Upper lobe of left lung (tissue), 4 donors: ENCODE measurements at regions not wholly inside any gene's neighbourhood (a gene's known extent, or its start where the extent isn't known, plus 50 kb on each side); places are given as distances from the start of the nearest gene placed in this dataset.
"Not testable (repeated sequence)": the region's sequence is repeated elsewhere in the genome, so short reads cannot be mapped to it uniquely, and the experiment has no call there.

Source experiments
- EP300 ChIP-seq, 4 donors: sonication (generic); formaldehyde crosslinking; IDR thresholded peaks; one replicate each; pipeline ENCODE4 v1.5.1; 2017; ENCODE audit warnings: antibody characterized with exemption in 4 of 4, control low read depth in 2 of 4
- POLR2A ChIP-seq, 4 donors: fragments of 450-650 bp; IDR thresholded peaks; one replicate each; pipeline ENCODE4 v1.5.1; 2016 to 2017; ENCODE audit warnings: antibody characterized with exemption in 4 of 4, mild to moderate bottlenecking in 2 of 4
- TF ChIP-seq, protein P1 (sequence below), 6 experiments: fragments of 450-650 bp in 4 of 6; fragments of 200-600 bp in 2 of 6; sonication (generic) in 2 of 6; IDR thresholded peaks; one replicate each; pipeline ENCODE4 v1.5.1; 2016 to 2019; ENCODE audit warnings: antibody characterized with exemption in 6 of 6

DNA sequence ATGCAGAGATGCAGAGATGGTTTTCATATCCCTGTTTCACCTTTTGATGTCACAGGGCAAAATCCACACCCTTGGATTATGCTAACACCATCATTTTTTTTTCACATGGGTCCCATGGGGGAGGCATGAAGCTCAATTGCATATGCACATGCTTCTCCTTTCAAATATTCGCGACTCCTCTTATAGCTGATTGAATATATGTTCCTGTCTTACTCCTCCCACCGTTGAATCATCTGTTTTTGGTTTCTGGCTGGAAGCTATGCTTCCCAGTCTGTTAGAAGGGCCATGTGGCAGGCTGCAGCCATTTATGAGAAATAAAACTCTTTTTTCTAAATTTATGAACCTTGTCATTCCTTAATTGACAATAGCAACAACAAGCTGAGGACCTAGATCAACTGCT lies 877.9 kb upstream of the CDH18 start:
- TF ChIP-seq, protein P1, sequence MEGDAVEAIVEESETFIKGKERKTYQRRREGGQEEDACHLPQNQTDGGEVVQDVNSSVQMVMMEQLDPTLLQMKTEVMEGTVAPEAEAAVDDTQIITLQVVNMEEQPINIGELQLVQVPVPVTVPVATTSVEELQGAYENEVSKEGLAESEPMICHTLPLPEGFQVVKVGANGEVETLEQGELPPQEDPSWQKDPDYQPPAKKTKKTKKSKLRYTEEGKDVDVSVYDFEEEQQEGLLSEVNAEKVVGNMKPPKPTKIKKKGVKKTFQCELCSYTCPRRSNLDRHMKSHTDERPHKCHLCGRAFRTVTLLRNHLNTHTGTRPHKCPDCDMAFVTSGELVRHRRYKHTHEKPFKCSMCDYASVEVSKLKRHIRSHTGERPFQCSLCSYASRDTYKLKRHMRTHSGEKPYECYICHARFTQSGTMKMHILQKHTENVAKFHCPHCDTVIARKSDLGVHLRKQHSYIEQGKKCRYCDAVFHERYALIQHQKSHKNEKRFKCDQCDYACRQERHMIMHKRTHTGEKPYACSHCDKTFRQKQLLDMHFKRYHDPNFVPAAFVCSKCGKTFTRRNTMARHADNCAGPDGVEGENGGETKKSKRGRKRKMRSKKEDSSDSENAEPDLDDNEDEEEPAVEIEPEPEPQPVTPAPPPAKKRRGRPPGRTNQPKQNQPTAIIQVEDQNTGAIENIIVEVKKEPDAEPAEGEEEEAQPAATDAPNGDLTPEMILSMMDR (IDR thresholded peaks at IDR 0.05), result not testable (repeated sequence)
- TF ChIP-seq POLR2A, EP300 (IDR thresholded peaks at IDR 0.05): not testable (repeated sequence)
